HEK293 (cell line): ENCODE measurements at regions not wholly inside any gene's neighbourhood (a gene's known extent, or its start where the extent isn't known, plus 50 kb on each side); places are given as distances from the start of the nearest gene placed in this dataset.

Source experiments
- CTCF ChIP-seq: fragments of 450-650 bp; formaldehyde crosslinking; IDR thresholded peaks from 2 replicates; pipeline ENCODE4 v1.5.1; 2016; ENCODE audit warnings: missing biosample characterization, missing genetic modification characterization
- FEZF1 ChIP-seq: fragments of 450-650 bp; formaldehyde crosslinking; IDR thresholded peaks from 2 replicates; pipeline ENCODE4 v1.5.1; 2016; ENCODE audit warnings: missing biosample characterization, missing genetic modification characterization
- ZNF132 ChIP-seq: fragments of 450-650 bp; formaldehyde crosslinking; IDR thresholded peaks from 2 replicates; pipeline ENCODE4 v1.5.1; 2017; ENCODE audit warnings: missing biosample characterization, missing genetic modification characterization, borderline replicate concordance
- ZNF221 ChIP-seq: fragments of 450-650 bp; formaldehyde crosslinking; IDR thresholded peaks from 2 replicates; pipeline ENCODE4 v1.5.1; 2017; ENCODE audit warnings: missing biosample characterization, missing genetic modification characterization, borderline replicate concordance
- ZNF248 ChIP-seq: fragments of 450-650 bp; formaldehyde crosslinking; IDR thresholded peaks from 2 replicates; pipeline ENCODE4 v1.5.1; 2017; ENCODE audit warnings: missing biosample characterization, missing genetic modification characterization
- ZNF580 ChIP-seq: fragments of 450-650 bp; formaldehyde crosslinking; IDR thresholded peaks from 2 replicates; pipeline ENCODE4 v1.5.1; 2016; ENCODE audit warnings: missing biosample characterization, missing genetic modification characterization
- TF ChIP-seq, protein P1 (sequence below): fragments of 450-650 bp; formaldehyde crosslinking; IDR thresholded peaks from 2 replicates; pipeline ENCODE4 v1.5.1; 2017; ENCODE audit warnings: missing biosample characterization, missing genetic modification characterization
- TF ChIP-seq, protein P2 (sequence below): fragments of 450-650 bp; formaldehyde crosslinking; IDR thresholded peaks from 2 replicates; pipeline ENCODE4 v1.5.1; 2017; ENCODE audit warnings: missing biosample characterization, mild to moderate bottlenecking, missing genetic modification characterization, moderate library complexity

- no peak for TF ChIP-seq ZNF248 (tag by site-specific recombination)
- no peak for TF ChIP-seq CTCF
- no peak for TF ChIP-seq ZNF132 (tag by site-specific recombination)
- TF ChIP-seq FEZF1 = no peak
- TF ChIP-seq, protein P1, sequence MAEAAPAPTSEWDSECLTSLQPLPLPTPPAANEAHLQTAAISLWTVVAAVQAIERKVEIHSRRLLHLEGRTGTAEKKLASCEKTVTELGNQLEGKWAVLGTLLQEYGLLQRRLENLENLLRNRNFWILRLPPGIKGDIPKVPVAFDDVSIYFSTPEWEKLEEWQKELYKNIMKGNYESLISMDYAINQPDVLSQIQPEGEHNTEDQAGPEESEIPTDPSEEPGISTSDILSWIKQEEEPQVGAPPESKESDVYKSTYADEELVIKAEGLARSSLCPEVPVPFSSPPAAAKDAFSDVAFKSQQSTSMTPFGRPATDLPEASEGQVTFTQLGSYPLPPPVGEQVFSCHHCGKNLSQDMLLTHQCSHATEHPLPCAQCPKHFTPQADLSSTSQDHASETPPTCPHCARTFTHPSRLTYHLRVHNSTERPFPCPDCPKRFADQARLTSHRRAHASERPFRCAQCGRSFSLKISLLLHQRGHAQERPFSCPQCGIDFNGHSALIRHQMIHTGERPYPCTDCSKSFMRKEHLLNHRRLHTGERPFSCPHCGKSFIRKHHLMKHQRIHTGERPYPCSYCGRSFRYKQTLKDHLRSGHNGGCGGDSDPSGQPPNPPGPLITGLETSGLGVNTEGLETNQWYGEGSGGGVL (tag by site-specific recombination) = no peak
- TF ChIP-seq ZNF580 = no peak
- TF ChIP-seq, protein P2, sequence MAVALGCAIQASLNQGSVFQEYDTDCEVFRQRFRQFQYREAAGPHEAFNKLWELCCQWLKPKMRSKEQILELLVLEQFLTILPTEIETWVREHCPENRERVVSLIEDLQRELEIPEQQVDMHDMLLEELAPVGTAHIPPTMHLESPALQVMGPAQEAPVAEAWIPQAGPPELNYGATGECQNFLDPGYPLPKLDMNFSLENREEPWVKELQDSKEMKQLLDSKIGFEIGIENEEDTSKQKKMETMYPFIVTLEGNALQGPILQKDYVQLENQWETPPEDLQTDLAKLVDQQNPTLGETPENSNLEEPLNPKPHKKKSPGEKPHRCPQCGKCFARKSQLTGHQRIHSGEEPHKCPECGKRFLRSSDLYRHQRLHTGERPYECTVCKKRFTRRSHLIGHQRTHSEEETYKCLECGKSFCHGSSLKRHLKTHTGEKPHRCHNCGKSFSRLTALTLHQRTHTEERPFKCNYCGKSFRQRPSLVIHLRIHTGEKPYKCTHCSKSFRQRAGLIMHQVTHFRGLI (tag by site-specific recombination) = no peak
- TF ChIP-seq ZNF221 (tag by site-specific recombination) = no peak
Observed at GRCh38 chrX:87397103-87397886, 120.3 kb upstream of the KLHL4 start.
